Breast epithelium (tissue), 3 donors: ENCODE measurements at regions not wholly inside any gene's neighbourhood (a gene's known extent, or its start where the extent isn't known, plus 50 kb on each side); places are given as distances from the start of the nearest gene placed in this dataset.

Experiments
- CTCF ChIP-seq, 3 donors: fragments of 450-650 bp; IDR thresholded peaks; one replicate each; pipeline ENCODE4 v1.5.1; 2016 to 2017; ENCODE audit warnings: antibody characterized with exemption in 3 of 3, mild to moderate bottlenecking in 3 of 3, moderate library complexity in 3 of 3
- POLR2A ChIP-seq: fragments of 450-650 bp; IDR thresholded peaks from one replicate; pipeline ENCODE4 v1.6.1; 2016; ENCODE audit warnings: antibody characterized with exemption, mild to moderate bottlenecking, moderate library complexity
- POLR2AphosphoS5 ChIP-seq, 3 donors: sonication (generic); formaldehyde crosslinking; IDR thresholded peaks; one replicate each; pipeline ENCODE4 v1.6.1; 2017; ENCODE audit warnings: antibody characterized with exemption in 3 of 3

- no peak for TF ChIP-seq CTCF (IDR thresholded peaks at IDR 0.05)
- TF ChIP-seq POLR2A, result no peak
- no peak for TF ChIP-seq POLR2AphosphoS5 (IDR thresholded peaks at IDR 0.05)
Observed at GRCh38 chr5:168162464-168162863, 129.0 kb upstream of the WWC1 start.
